ENCODE measurements at regions not wholly inside any gene's neighbourhood (a gene's known extent, or its start where the extent isn't known, plus 50 kb on each side); places are given as distances from the start of the nearest gene placed in this dataset.
"Not testable (repeated sequence)": the region's sequence is repeated elsewhere in the genome, so short reads cannot be mapped to it uniquely, and the experiment has no call there.

DNA sequence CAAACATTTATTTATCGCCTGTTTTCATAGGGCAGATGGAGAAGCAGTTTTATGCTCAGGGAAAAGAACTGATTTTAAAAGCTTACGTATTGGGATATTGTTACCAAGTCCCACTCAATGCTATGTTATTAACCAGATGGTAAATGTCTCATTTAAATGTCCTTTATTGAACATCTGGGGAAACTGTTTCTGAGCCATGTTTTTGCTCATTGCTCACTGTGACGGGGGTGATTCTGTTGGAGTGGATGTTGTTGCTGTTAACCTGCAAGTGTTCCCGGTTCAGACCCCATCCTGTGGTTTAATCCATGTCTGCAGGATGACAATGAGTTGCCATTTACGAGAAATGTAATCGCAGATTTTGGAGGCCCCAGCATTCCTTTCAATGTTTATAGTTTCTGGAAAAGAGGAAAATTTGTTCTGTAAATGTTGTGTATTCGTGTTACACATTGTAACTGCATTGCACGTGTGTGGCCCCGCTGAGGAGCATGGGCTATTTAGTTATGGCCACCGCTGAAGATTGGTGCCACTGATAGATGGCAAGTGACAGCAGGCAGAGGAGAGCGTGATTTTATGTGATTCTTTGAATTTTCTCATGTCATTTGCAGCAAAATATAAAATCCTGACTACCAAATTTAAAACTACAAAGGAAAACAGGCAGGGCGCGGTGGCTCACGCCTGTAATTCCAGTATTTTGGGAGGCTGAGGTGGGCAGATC lies 174.8 kb upstream of the COPS8 start:
- peak in 1 of 42 donors; percentile 17 for DNase-seq
- intact Hi-C loops (cut with DNase I) = no loop called here

DNA sequence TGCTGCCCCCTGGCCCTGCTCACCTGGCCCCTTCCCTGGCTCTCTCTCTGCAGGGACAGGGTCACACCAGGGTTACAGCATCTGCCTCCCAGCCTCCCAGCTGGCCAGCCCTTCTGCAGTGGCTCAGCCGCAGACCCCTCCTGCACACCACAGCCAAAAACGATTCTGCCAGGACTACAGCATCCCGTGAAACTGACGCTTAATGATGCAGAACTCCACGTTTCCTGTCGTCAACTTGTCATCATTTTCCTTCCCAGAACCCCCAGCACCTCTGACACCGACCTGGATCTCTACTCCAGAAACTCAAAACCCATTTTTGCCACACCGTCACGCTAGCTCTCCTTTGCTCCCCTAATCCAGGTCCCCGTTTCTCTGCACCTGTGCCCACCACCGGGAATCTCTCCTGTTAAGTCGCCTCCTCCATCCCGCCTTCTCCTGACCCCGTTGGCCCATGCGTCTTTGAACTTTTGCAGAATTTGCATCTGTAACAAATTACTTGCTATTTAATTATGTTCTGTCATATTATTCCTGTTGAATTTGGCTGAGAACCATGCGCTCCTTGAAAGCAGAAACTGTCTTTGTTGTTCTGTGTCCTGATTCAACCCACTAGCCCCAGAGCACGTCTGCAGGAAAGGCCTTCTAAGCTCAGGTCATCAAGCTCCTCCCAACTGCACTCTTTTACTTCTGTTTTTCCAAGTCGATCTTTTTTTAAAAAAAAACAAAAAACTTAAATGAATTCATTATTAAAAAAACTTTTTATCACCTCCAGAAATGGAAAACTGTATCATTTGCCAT lies 173.2 kb upstream of the COPS8 start:
- no peak for DNase-seq
- intact Hi-C loops (cut with DNase I) = no loop called here

DNA sequence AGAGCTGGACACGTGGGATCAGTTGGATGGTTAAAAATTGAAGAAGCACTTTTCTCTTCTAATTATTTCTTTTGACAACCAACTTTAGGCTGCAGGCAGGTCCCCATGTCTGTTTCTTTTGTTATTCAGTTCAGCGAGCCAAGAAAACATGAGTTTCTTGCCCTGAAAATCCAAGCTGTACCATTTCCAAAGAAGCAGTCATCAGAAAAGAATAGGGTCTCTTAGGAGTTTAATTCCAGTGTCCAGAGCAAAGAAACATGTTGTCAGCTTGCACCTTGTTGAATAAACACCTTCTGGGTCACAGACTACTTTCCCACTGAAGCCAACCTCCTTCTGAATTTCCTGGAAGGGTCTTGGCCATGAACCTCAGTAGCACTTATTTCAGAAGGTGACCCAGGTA lies 170.5 kb upstream of the COPS8 start:
- intact Hi-C loops (cut with DNase I) = no loop called here
- DNase-seq = no peak

DNA sequence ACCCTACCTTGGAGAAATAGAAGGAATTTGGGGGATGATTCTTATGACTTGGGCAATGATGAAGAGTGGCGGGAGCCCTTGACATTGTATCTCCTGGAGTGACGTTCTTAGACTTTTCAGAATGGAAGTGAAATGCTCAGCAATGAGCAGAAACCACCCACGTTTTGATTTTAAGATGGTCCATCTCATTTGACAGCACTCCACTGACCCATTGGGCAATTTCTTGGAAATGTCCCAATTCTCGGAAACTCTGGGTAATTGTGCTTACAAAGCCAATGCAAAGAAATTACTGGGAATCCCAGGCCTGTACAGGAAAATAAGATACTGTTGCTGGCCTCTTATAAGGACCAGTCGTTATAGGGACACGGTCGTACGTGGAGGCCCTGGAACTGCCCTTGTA lies 170.0 kb upstream of the COPS8 start:
- intact Hi-C loops (cut with DNase I) = no loop called here
- DNase-seq = no peak

DNA sequence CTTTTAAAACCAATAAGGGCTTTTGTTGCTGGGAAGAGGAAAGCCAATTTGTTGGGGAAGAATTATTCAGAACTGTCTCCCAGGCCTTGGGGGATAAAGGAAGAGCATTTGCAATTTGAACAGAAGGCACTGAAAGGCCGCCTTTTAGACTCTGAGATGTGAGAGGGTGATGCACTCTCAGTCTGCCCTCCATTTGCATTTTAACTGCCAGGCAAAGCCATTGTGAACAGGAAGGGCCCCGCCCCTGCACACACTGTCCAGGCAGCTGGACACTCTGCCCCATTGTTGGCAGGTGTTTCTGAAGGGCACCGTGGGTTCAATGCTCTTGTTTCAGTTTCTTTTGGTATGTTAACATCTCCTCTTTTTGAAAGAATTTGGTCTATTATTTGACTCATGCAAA lies 169.5 kb upstream of the COPS8 start:
- peak in 12 of 42 donors; percentile 12 to 51 (median 32) for DNase-seq
- intact Hi-C loops (cut with DNase I) = no loop called here

DNA sequence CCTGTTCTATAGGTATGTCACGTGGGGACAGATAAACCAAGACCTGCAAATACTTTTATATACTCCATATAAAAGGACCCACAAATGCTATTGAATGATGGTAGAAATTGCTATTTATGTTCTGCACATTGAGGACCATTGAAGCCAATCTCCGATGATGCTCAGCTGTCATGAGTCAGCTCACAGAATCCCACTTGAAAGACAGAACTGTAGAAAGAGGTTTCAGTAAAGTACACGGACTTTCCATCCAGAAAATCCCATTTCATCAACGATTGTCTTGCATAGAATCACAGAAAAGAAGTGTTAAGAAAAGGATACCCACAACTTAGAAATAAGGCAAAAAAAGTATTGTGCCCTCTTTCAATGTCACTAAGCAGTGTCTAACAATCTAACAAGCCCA lies 169.0 kb upstream of the COPS8 start:
- intact Hi-C loops (cut with DNase I) = no loop called here
- DNase-seq = no peak

DNA sequence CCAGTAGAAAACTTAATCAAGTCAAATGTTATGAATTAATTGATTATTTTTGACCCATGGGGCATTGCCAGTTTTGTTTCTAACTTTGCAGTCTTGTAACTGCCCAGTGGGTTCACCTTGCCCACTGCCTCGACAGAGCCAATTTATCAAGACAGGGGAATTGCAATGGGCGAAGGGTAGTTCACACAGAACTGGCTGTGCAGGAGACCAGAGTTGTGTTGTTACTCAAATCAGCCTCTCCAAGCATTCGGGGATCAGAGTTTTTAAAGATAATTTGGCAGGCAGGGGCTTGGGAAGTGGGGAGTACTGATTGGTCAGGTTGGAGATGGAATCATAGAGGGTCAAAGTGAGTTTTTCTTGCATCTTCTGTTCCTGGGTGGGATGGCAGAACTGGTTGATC lies 168.5 kb upstream of the COPS8 start:
- no peak for DNase-seq
- intact Hi-C loops (cut with DNase I) = no loop called here

DNA sequence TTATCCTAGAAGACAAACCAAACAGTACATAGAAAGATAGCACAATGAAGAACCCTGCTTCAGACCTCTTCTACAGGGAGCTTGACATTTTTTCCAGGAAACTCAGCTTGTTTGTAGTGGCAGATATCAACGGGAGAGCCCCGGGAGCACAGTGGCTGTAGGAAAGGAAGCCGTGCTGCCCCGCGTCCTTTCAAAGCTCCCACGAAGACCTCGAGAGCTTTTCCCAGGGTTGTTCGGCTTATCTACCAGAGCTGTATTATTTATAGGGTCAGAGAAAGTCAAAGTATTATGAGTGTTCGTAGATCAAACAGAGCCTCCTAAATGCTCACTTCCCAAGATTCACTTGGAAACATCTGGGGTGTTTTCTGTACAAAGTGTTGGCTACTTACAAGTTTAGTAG lies 167.1 kb upstream of the COPS8 start:
- intact Hi-C loops (cut with DNase I) = no loop called here
- DNase-seq = peak in 1 of 42 donors; percentile 32

DNA sequence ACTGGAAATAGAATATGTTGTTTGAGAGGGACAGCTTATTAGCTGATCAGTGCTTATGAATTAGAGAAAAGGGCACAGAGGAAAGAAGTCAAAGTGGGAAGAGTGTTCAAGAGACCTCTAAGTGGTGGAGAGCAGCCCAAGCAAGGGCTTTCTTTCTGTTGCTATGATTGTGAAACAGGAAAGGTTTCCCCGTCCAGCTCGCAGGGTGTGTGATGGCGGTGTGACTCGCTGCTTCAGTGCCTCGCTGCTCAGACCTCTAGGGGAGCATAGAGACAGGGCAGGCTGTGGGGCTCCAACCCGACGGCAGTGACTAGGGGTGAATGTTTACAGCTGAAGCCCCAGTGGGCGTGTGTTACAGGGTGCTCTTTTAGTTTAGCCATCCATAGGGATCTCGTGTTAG lies 166.5 kb upstream of the COPS8 start:
- intact Hi-C loops (cut with DNase I) = no loop called here
- DNase-seq = peak in 1 of 42 donors; percentile 26

DNA sequence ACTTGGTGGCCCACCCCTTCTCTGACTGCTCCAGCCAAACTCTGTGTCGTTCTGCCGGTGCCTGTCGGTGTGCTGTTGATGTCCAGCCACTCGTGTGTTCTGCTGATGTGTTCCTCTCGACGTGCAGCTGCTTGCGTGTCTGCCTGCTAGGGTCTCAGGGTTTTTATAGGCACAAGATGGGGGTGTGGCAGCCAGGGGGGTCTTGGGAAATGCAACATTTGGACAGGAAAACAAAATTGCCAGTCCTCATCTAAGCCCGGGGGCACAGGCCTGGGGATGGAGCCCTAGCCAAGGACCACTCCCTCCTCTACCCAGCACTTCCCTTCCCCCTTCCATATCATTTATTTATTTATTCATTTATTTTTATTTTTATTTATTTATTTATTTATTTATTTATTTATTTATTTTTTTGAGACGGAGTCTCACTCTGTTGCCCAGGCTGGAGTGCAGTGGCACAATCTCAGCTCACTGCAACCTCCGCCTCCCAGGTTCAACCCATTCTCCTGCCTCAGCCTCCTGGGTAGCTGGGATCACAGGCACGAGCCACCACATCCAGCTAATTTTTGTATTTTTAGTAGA lies 165.8 kb upstream of the COPS8 start:
- DNase-seq = peak in 1 of 42 donors; percentile 39
- intact Hi-C loops (cut with DNase I) = not testable (repeated sequence)

DNA sequence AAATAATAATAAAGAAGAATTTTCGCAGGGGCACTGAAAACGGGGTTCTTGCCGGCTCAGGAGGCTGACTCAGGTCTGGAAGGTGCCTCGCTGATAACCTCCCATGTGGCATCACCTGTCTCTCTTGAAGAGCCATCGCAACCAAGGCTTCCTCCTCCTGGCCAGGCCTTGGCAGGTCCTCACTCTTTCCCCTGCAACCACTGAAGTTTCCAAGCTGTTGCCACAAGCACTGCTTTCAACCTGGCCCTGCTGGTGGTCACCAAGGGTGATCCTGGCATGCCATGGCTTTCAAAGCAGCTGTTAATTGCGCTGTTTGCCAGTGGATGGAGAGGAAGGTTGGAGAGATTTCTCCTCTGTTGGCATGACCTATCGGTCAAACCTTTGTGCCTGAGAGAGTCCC lies 163.6 kb upstream of the COPS8 start:
- intact Hi-C loops (cut with DNase I) = no loop called here
- peak in 1 of 42 donors; percentile 14 for DNase-seq

DNA sequence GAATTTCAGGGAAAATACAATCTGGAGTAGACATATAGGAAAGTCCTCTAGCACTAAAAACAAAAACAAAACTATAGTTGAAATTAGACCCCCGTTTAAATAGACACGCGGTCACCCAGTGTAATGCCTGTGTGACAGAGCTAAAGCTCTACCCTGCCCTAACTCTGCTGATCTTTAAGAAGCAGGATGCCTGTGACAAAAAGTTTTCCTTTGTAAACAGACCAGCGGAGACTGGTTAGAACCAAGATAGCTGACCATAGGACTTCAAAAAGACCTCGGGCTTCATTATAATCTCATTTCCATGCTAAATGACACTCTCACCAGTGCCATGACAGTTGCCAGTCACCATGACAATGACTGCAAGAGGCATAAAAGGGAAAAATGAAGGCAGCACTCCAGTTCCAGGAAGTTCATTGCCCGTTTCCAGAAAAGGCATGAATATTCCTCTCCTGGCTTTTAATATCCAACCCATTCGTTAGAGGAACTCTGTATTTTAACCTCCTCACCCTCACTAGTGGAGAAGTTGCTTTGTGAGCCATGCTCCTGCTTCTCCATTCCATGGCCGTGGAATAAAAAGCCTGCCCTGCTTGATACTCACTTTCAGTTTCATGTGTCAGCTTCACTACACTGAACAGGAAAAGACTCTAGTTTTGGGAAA lies 157.2 kb upstream of the COPS8 start:
- peak in 2 of 42 donors; percentile 13 to 42 for DNase-seq
- intact Hi-C loops (cut with DNase I) = no loop called here

DNA sequence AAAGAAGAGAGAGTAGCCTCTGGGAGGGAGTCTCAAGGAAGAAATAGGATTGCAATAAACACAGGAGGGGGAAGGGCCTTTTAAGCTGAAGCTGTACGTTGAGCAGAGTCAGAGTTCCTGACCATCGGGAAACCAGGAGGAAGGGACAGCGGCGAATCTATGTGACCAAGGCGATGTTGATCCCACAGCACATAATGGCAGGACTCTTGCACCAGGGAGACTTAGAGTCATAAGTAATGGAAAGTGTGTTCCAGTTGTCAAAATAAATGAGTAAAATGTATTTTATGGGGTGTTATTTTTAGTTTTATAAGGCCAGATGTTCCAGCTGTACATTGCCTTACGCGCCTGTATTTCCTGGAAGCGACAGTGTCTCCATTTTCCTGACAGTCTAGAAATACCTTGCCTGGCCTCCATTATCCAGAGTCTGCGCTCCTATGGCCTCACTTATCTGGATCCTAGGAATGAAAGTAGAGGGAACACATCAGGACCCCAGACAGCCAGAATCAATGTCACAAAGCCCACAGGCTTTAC lies 152.8 kb upstream of the COPS8 start:
- intact Hi-C loops (cut with DNase I) = no loop called here
- DNase-seq = peak in 2 of 42 donors; percentile 6 to 18

DNA sequence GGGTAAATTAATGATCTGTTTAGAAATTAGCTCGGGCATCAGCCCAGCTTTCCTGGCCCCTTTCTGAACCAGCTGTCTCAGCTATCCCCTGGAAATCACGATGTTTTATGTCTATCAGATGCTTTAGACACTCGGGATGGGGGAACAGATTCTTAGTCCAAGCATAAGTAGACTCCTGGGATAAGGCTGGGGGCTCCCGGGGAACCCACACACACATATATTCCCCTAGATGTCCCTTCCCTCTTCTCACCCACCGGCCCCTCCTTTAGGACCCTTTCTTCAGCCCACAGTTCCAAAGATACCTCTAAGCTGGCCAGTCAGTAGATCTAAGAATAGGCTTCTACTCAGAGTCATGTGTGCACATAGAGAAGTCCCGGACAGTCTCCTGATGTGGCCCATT lies 151.5 kb upstream of the COPS8 start:
- intact Hi-C loops (cut with DNase I) = no loop called here
- DNase-seq = peak in 2 of 42 donors; percentile 3 to 18

DNA sequence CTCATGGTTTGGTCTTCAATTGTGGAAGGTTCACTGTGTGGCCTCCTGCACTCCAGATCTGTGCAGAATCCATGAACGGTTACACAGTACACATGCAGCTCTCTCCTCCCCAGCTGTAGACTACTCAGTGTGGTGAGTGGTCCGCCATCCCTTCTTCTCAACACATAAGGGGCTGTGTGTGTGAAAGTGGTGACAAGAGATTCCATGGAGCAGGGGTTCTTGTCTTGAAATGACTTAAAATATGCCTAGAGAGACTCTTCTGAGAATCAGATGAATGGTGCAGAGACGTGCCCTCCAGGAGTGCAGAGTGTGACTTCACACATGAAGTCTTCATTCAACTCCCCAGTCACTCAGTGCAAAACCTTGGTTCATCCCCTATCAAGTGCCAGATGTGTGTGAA lies 151.0 kb upstream of the COPS8 start:
- intact Hi-C loops (cut with DNase I) = no loop called here

DNA sequence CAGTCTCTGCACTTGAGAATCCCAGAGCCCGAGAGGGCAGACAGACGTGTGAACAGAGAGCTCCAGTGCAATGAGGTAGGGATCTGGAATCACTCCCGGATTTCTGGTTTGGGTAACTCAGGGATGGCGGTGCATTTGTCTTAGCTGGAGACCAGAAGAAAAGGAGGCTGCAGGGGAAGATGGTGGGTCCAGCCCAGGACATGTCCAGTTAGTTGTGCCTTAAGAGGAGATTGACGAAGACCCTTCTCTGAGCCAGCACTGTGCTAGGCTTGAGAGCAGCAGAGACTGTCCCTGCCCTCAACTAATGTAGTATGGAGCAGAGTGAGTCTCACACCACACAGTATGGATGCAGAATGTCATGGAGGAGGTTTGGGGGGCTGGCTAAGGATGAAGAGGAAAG lies 150.6 kb upstream of the COPS8 start:
- DNase-seq = peak in 2 of 42 donors; percentile 3 to 25
- intact Hi-C loops (cut with DNase I) = no loop called here

More for the DNA sequence above, 151.0 kb upstream of the COPS8 start:
- peak in 1 of 42 donors; percentile 31 for DNase-seq

DNA sequence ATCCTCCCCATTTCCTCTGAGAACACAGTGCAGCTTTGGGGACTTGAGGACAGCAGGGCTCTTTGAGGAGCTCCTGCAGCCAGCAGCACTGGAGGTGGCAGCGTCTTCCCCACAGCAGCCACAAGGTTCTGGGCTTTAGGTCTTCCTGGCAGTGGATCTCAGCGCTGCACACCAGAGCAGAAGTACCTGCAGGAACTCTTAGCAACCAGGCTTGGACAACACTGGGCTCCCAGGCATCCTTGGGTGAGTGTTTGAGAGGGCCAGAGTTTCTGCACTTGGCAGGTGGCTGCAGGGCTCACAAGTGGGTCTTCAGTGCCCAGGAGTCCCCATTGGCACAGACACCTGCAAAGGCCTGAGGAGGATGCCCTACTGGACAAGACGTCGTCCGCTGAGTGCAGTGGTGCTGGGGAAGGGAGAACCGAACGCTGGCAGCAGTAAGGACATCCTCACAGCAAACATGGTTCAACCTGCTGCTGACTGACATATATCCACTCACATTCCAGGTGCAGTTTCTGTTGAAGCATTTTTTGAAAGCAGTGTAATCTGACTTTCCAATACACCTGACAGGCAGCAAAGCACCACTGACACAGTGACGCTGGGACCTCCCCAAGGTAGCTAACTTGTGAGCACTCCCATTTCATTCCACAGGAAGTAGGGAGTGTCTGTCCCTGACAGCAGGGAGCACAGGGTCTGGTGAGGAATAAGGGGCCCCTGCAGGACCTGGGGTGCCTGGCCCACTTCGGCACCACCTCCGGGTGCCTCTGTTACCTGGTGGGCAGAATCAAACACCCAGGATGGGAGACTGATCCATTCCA lies 149.9 kb upstream of the COPS8 start:
- DNase-seq = peak in 2 of 42 donors; percentile 10 to 16
- intact Hi-C loops (cut with DNase I) = no loop called here

DNA sequence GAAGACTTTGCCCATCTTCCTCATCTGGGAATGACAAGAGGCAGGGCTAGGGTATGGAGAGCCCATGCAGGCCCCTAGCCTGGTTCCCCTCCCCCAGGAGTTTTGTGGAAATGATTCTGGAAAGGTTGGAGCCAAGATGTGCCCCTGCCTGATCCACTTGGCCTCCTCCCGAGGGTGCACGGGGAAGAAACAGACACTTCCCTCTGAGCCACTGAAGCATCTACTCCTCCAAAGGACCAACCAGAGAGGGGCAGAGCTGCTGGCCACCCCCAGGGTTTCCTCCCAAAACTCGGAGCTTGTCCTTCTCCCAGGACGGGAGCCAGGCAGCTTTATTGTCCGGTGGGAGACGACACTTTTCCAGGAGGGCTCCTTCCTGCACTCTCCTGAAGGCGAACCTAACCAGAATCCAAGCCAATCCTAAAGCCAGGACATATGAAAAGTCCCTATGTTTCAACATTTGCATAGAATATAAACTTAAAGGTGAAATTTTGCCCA lies 149.2 kb upstream of the COPS8 start:
- intact Hi-C loops (cut with DNase I) = no loop called here
- DNase-seq = peak in 2 of 42 donors; percentile 9 to 13
